Mammary epithelial cell (primary cell): ENCODE measurements at regions not wholly inside any gene's neighbourhood (a gene's known extent, or its start where the extent isn't known, plus 50 kb on each side); places are given as distances from the start of the nearest gene placed in this dataset.

Experiments used
- EZH2 ChIP-seq: IDR thresholded peaks from 2 replicates; pipeline ENCODE4 v1.6.1; 2012; ENCODE audit warnings: low read length, inconsistent platforms, borderline replicate concordance
- TF ChIP-seq, protein P1 (sequence below), 2 donors: IDR thresholded peaks in 1 of 2; conservative IDR thresholded peaks in 1 of 2; 2 replicates each; pipeline ENCODE4 v1.5.1; 2011 to 2012; ENCODE audit warnings: inconsistent platforms in 2 of 2, low read length in 2 of 2, mild to moderate bottlenecking in 2 of 2, control low read depth in 1 of 2, low read depth in 1 of 2; ENCODE audit not compliant: insufficient read depth in 1 of 2; ENCODE audit errors: extremely low read depth in 1 of 2

DNA sequence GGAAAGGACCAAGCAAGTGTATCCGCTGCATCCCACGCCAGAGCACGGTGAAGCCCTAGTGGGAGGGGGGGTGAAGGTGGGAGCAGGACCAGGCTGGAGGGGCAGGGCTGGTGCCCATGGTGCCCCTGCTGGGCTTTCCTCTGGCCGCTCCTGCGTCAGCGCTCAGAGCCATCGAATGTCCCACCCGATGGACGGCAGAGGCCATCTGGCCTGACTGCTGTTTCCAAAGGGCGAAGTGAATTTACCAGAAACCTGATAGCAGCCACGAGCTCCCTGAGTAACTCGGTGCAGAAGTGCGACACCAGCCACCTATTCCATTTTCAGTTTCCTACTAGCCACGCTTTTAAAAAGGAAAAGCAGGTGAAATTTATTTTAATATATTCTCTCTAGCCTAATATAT, 203.6 kb upstream of the CIBAR2 start:
- TF ChIP-seq, protein P1, sequence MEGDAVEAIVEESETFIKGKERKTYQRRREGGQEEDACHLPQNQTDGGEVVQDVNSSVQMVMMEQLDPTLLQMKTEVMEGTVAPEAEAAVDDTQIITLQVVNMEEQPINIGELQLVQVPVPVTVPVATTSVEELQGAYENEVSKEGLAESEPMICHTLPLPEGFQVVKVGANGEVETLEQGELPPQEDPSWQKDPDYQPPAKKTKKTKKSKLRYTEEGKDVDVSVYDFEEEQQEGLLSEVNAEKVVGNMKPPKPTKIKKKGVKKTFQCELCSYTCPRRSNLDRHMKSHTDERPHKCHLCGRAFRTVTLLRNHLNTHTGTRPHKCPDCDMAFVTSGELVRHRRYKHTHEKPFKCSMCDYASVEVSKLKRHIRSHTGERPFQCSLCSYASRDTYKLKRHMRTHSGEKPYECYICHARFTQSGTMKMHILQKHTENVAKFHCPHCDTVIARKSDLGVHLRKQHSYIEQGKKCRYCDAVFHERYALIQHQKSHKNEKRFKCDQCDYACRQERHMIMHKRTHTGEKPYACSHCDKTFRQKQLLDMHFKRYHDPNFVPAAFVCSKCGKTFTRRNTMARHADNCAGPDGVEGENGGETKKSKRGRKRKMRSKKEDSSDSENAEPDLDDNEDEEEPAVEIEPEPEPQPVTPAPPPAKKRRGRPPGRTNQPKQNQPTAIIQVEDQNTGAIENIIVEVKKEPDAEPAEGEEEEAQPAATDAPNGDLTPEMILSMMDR (conservative IDR thresholded peaks at IDR 0.05 in 1 of 2, IDR thresholded peaks at IDR 0.05 in 1 of 2; ENCODE audit: extremely low read depth in 1 of 2, insufficient read depth in 1 of 2, low read depth in 1 of 2, low read length in 2 of 2) = no peak
- TF ChIP-seq EZH2 = no peak
